Keratinocyte (primary cell): ENCODE measurements at regions not wholly inside any gene's neighbourhood (a gene's known extent, or its start where the extent isn't known, plus 50 kb on each side); places are given as distances from the start of the nearest gene placed in this dataset.

Experiments used
- DNase-seq: peaks from one replicate; pipeline ENCODE4 v3.0.0-alpha.2; 2011; ENCODE audit warnings: low read depth, missing footprints, low spot score
- FAIRE-seq: peaks from 2 replicates; lab custom pipeline; 2011; peaks lifted over from hg19 to GRCh38; lab: Jason Lieb, UNC
- H2AFZ ChIP-seq: 2 replicates; pipeline ENCODE4 v1.6.0; 2012; ENCODE audit warnings: low read length, control low read depth, inconsistent platforms; ENCODE audit not compliant: control insufficient read depth
- H3K27ac ChIP-seq: 2 replicates; pipeline ENCODE4 v1.5.1; 2011; ENCODE audit warnings: low read length; ENCODE audit not compliant: control insufficient read depth, insufficient read depth
- H3K27me3 ChIP-seq: 3 replicates; pipeline ENCODE4 v1.6.0; 2011; ENCODE audit warnings: low read length; ENCODE audit not compliant: control insufficient read depth, insufficient read depth; ENCODE audit errors: extremely low read depth
- H3K36me3 ChIP-seq, 2 experiments: 2 replicates in 1 of 2; 3 replicates in 1 of 2; pipeline ENCODE4 v1.5.1; 2011; ENCODE audit warnings: low read length in 2 of 2, mild to moderate bottlenecking in 1 of 2; ENCODE audit not compliant: control insufficient read depth in 2 of 2, insufficient read depth in 2 of 2; ENCODE audit errors: extremely low read depth in 1 of 2
- H3K4me1 ChIP-seq: 3 replicates; pipeline ENCODE4 v1.5.1; 2011; ENCODE audit warnings: low read length; ENCODE audit not compliant: control insufficient read depth, insufficient read depth; ENCODE audit errors: extremely low read depth
- H3K4me2 ChIP-seq: 3 replicates; pipeline ENCODE4 v1.6.0; 2011; ENCODE audit warnings: low read depth, low read length; ENCODE audit not compliant: control insufficient read depth, insufficient read depth; ENCODE audit errors: extremely low read depth
- H3K4me3 ChIP-seq, 3 experiments: fragments of 200-600 bp in 1 of 3; sonication (generic) in 1 of 3; 2 replicates in 2 of 3; 3 replicates in 1 of 3; pipeline ENCODE4 v1.5.1; 2011 to 2016; ENCODE audit warnings: low read length in 3 of 3, mild to moderate bottlenecking in 3 of 3, control low read depth in 2 of 3, inconsistent platforms in 1 of 3, low read depth in 1 of 3, mixed read lengths in 1 of 3, mixed run types in 1 of 3, moderate library complexity in 1 of 3; ENCODE audit not compliant: control insufficient read depth in 2 of 3, insufficient read depth in 2 of 3; ENCODE audit errors: extremely low read depth in 1 of 3
- H3K79me2 ChIP-seq: 2 replicates; pipeline ENCODE4 v1.6.0; 2012; ENCODE audit warnings: low read length; ENCODE audit not compliant: control insufficient read depth, insufficient read depth
- H3K9ac ChIP-seq: 3 replicates; pipeline ENCODE4 v1.6.0; 2011; ENCODE audit warnings: low read length; ENCODE audit not compliant: control insufficient read depth, insufficient read depth; ENCODE audit errors: extremely low read depth
- H3K9me1 ChIP-seq: 3 replicates; pipeline ENCODE4 v1.6.0; 2011; ENCODE audit warnings: low read length; ENCODE audit not compliant: control insufficient read depth, insufficient read depth; ENCODE audit errors: extremely low read depth
- H3K9me3 ChIP-seq: 2 replicates; pipeline ENCODE4 v1.5.1; 2012; ENCODE audit warnings: low read depth, low read length; ENCODE audit not compliant: control insufficient read depth
- H4K20me1 ChIP-seq: 3 replicates; pipeline ENCODE4 v1.6.0; 2011; ENCODE audit warnings: low read length; ENCODE audit not compliant: control insufficient read depth, insufficient read depth; ENCODE audit errors: extremely low read depth
- CTCF ChIP-seq, 3 experiments: IDR thresholded peaks in 1 of 3; conservative IDR thresholded peaks in 1 of 3; optimal IDR thresholded peaks in 1 of 3; 2 replicates in 2 of 3; 3 replicates in 1 of 3; pipeline versions ENCODE3 to v1.5.1; 2011; ENCODE audit warnings: low read length in 3 of 3, mild to moderate bottlenecking in 3 of 3, moderate library complexity in 2 of 3, control low read depth in 1 of 3, inconsistent platforms in 1 of 3; ENCODE audit not compliant: insufficient read depth in 2 of 3; ENCODE audit errors: extremely low read depth in 1 of 3
- EZH2 ChIP-seq: IDR thresholded peaks from one replicate; pipeline ENCODE4 v1.6.1; 2012; ENCODE audit warnings: inconsistent platforms, mild to moderate bottlenecking, low read length, moderate library complexity
- dilution Hi-C: fragments of 300-500 bp; cut with MboI; formaldehyde crosslinking; loops from one replicate; pipeline ENCODE4 v1.7.0; 2020; ENCODE audit warnings: low sequenced_read_pairs; ENCODE audit not compliant: extremely low pct_ligation_motif_present

- no peak for DNase-seq
- Histone ChIP-seq H3K4me3 (no peak overlapping the region), H3K9ac (no peak overlapping the region), H3K27me3 (no peaks in the 10 kb centered on the region), H3K79me2 (no peaks in the 10 kb centered on the region), H3K4me1 (no peaks in the 10 kb centered on the region), H3K27ac (no peak overlapping the region), H4K20me1 (no peaks in the 10 kb centered on the region), H2AFZ (no peak overlapping the region), H3K36me3 (no peaks in the 10 kb centered on the region), H3K9me1 (no peaks in the 10 kb centered on the region), H3K4me2 (no peak overlapping the region), H3K9me3 (no peaks in the 10 kb centered on the region)
- dilution Hi-C loops = no loop called here
- TF ChIP-seq CTCF (optimal IDR thresholded peaks at IDR 0.05 in 1 of 3, IDR thresholded peaks at IDR 0.05 in 1 of 3, conservative IDR thresholded peaks at IDR 0.05 in 1 of 3; ENCODE audit: extremely low read depth in 1 of 3, insufficient read depth in 2 of 3, low read length in 3 of 3) (no peak), EZH2 (no peak)
- no peak for FAIRE-seq
These were observed 56.2 kb upstream of the UFL1 start for GRCh38 chr6:96465321-96465903.

- H3K36me3 ChIP-seq = no peaks in the 10 kb centered on the region
- no peaks in the 10 kb centered on the region for H4K20me1 ChIP-seq
- H3K9me3 ChIP-seq = no peaks in the 10 kb centered on the region
- no peak overlapping the region for H2AFZ ChIP-seq
- H3K9ac ChIP-seq = no peak overlapping the region
- DNase-seq (no peak), FAIRE-seq (no peak)
- dilution Hi-C loops = no loop called here
- no peaks in the 10 kb centered on the region for H3K27me3 ChIP-seq
- H3K4me3 ChIP-seq = no peak overlapping the region
- TF ChIP-seq CTCF (optimal IDR thresholded peaks at IDR 0.05 in 1 of 3, IDR thresholded peaks at IDR 0.05 in 1 of 3, conservative IDR thresholded peaks at IDR 0.05 in 1 of 3; ENCODE audit: extremely low read depth in 1 of 3, insufficient read depth in 2 of 3, low read length in 3 of 3) (no peak), EZH2 (no peak)
- no peaks in the 10 kb centered on the region for H3K4me1 ChIP-seq
- H3K27ac ChIP-seq = no peak overlapping the region
- H3K79me2 ChIP-seq = no peaks in the 10 kb centered on the region
- no peak overlapping the region for H3K4me2 ChIP-seq
- H3K9me1 ChIP-seq = no peaks in the 10 kb centered on the region
These were observed 55.3 kb upstream of the UFL1 start for GRCh38 chr6:96466147-96466863.
